HG02884 (cell line): ENCODE measurements at regions not wholly inside any gene's neighbourhood (a gene's known extent, or its start where the extent isn't known, plus 50 kb on each side); places are given as distances from the start of the nearest gene placed in this dataset.
"Not testable (repeated sequence)": the region's sequence is repeated elsewhere in the genome, so short reads cannot be mapped to it uniquely, and the experiment has no call there.

Experiments
- ATAC-seq: cut with Tn5 transposase; IDR thresholded peaks from one replicate; pipeline ENCODE4 v1.9.1; 2021; ENCODE audit warnings: mild to moderate bottlenecking, moderate library complexity; ENCODE audit not compliant: unreplicated experiment

GRCh38 chr6:132199343-132199742 lies 201.9 kb downstream of the MOXD1 start:
- no peak for ATAC-seq

- no peak for ATAC-seq
Observed at GRCh38 chr6:132198896-132199295, 202.4 kb downstream of the MOXD1 start.

DNA sequence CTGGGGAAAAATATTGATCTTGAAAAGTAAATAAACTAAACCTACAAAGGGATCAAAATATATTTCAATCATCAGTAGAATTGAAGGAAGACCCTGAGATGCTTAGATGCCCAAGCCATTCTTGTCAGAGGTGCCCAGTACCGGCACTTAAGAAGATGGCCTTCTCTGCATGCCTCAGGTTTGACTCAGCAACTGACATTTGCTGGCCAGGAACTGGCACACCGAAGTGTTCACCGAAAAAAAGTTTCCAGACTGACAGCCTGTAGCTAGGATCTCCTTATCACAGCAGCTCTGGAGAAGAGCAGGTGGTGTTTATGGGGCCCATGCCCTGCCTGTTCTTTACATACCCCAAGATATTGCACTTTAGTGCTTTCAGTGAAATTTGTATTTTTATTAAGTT lies 203.2 kb downstream of the MOXD1 start:
- no peak for ATAC-seq

GRCh38 chr6:132194529-132194928 lies 206.7 kb downstream of the MOXD1 start:
- ATAC-seq: no peak

DNA sequence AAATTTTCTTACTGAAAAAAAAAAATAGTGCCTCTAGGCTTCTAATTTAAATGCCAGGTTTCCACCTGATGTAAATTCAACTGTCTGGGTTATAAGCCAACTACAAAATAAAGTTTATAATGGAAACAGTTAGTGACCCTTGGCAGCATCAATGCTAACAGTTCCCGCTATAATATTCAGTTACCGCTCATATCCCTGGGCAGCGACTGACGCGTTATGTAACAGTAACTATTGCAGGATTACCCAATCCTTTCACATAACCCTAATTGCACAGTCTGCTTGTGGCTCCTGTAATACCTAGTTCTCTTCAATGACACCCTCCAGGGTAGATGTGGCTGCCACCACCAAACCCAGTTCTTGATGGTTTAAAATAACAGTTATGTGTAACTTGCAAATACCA lies 208.6 kb downstream of the MOXD1 start:
- ATAC-seq: no peak

GRCh38 chr6:132190815-132191175 lies 210.5 kb downstream of the MOXD1 start:
- ATAC-seq: peak; percentile 21

DNA sequence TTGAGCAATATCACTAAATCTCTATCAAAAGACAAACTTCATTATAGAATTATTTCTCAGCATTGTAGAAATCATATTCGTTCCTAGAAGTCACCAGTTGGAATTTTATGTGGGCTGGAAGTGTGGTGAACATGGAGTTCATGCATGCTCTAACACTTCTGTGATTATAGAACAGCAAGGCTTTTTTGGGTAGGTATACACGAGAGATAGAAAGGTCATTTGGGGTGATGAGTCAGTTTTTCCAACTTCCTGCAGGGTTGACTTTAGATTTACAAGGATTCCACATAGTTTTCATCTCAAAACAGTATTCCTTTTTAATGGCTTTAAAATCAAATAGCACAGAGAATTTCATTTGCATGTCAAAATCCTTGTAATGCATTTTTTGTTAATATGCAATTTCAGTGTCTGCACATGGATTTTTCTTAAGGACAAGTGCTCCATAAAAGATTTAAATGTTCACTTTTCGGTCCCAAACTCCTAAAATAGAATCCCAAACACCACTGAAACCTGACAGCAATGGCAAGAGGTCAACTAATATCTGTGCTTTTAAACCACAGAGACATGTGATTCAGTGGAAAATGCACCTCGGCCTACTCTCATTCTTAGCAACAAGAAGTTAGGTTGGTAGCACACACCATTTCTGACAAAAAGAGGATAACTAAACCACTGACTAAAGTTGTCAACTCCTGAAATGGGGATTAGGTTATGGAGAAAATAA lies 211.0 kb downstream of the MOXD1 start:
- peak; percentile 82 for ATAC-seq

GRCh38 chr6:132188556-132189264 lies 212.6 kb downstream of the MOXD1 start:
- ATAC-seq: no peak

DNA sequence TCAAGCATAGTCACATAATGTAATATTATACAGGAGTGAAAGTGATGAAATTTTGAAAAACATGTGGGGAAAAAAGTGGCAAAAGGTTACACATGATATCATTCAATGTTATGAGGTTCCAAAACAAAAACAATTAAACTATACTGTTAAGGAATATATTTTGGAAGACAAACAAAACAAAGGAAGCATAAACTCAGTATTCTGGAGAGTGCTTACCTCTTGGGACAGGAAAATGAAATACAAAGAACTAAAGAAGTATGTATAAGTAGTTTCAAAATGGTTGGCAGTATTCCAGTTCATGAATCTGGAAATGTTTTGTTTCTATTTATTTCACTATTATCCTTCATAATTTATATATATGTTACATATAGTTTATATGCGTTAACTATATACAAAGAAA lies 213.5 kb downstream of the MOXD1 start:
- no peak for ATAC-seq

GRCh38 chr6:132184966-132185365 lies 216.3 kb downstream of the MOXD1 start:
- ATAC-seq: not testable (repeated sequence)

DNA sequence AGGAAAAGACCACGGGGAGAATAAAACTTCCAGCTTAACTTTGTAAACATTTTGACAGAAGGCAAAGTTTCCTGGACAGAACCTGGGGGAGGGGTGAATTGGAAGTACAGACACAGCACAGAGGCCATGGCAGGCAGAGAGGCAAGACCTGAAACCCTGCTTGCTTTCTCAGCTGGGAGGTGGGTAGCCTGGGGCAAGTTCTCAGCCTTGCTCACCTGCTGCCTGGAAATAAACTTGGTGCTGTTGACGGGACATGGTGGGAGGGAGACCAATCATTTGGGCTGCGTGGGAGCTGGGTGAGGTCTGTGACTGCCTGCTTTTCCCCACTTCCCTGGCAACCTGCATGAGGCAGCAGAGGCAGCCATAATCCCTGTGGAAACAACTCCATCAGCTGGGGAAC lies 221.3 kb downstream of the MOXD1 start:
- no peak for ATAC-seq

DNA sequence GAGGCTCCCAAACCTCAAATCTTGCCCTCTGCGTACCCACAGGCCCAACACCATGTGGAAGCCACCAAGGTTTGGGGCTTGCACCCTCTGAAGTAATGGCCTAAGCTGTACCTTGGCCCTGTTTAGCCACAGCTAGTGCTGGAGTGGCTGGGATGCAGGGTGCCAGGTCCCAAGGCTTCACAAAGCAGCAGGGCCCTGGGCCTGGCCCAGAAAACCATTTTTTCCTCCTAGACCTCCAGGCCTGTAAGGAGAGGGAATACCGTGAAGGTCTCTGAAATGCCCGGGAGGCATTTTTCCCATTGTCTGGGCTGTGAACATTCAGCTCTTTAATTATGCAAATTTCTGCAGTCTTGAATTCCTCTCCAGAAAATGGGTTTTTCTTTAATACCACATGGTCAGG lies 223.7 kb upstream of the CCN2 start:
- ATAC-seq: no peak

DNA sequence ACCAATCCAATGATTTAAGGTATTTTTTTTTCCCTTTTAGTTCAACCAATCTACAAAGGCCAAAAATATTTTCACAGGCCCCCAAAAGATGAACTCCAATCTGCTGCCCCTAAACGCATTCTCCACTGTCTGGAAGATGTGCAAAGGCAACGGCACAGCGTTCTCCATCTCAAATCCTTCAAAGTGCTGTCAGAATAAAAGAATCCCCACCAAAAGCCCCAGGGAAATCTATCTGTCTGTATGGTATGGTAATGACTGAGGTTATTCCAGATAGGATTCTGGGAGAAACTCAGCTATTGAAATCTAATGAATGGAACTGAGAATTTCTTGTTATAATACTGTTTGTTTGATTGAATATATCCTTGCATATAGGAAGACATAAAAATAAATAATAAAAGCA lies 217.8 kb upstream of the CCN2 start:
- no peak for ATAC-seq

DNA sequence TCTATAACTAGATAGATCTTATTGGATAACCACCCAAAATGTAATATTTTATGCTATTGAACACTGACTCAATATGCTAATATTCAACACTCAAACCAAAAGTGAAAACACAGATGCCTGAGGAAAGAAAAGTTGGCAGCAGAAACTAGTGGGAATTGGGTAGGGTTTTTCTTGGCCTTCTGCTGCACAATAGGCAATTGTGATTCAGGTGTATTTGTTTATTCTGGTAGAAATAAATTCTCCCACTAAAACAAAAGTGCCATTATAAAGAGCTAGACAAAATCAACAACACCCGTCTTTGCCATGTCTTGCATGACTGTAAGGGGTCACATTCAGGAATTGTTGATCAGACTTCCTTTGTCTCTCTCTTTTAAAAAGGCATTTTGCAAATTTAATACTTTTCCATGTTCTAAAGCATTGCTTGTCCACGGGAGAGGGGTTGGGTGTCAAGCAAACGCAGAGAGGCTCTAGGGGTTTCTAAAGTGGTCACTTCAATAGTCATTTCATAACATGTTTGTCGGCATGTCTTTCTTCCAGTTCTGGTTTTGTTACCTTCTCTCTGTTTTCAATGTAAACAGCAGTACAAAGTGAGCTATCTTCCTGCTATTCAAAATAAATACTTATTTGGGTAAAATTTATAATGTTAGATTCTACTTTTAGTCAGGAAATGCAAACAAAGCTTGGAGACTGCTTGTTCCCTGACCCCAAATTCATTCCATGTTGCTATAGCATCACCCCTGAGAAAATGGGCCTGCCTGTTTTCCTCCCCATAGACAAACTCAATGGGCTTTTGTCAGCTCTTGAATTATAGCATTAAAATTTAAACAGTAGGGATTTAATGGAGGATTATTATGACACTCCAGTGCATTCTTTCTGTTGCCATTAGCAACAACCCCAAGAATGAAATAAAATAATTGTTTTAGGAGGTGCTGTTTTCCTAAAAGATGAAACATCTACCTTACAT lies 217.0 kb upstream of the CCN2 start:
- ATAC-seq: no peak

DNA sequence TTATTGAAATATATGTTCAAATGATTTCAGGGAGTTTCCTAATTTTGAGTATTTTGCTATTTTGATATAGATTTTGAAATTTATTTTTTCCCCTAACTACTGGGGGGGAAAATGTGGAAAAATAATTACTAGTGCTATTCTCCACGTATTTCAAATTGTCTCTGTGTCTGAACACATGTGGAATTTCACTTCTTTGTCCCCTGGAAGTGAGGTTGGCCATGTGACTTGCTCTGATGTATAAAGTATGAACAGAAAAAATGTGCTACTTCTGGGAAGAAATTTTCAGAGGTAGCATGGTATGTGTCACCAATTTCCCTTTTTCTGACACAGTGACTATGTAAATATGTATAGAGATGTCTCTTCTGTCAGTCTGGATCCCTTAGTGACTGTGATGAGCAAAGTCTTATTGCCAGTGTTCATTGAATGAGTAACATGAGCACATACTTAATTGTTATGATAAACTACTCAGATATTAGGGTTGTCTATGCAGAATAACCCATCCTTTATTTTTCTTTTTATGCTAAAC lies 215.4 kb upstream of the CCN2 start:
- no peak for ATAC-seq

- no peak for ATAC-seq
Observed at GRCh38 chr6:132165677-132166076, 214.5 kb upstream of the CCN2 start.

DNA sequence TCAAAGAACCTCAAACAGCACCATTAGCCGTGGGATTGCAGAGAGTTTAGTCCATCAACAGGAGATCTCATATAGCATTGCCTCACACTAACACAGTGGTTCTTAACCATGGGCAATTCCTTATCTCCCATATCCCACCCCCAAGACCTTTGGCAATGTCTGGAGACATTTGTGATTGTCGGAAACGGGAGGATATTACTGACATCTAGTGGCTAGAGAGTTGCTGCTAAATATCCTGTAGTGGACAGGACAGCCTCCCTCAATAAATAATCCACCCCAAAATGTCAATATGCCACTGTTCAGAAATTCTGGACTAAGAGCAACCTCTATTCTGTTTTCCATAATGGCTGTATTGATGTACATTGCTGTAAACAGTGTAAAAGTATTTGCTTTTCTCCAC lies 210.1 kb upstream of the CCN2 start:
- no peak for ATAC-seq

- ATAC-seq: no peak
Observed at GRCh38 chr6:132153221-132153898, 202.2 kb upstream of the CCN2 start.

DNA sequence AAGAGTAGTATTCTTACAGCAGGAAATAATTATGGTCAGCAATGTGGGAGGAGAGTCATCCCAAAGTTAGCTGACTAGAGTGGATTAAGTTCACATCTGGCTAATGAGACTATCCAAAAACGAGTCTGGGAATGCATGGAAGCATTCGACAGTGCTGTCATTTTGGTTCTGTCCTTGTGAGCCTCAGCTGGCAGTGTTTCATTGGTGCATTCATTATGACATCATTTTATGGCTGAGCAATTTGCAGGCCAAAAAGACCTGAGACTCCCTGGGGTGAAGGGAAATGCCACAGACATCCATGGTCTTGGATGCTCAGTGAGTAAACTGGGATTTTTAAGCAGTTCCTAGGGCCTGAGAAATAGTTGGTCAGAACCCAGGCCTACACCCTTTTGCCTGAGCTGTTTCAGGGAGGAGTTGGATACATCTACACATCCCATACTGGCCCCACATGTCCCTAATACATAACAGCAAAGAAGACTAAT lies 196.4 kb upstream of the CCN2 start:
- ATAC-seq: no peak

DNA sequence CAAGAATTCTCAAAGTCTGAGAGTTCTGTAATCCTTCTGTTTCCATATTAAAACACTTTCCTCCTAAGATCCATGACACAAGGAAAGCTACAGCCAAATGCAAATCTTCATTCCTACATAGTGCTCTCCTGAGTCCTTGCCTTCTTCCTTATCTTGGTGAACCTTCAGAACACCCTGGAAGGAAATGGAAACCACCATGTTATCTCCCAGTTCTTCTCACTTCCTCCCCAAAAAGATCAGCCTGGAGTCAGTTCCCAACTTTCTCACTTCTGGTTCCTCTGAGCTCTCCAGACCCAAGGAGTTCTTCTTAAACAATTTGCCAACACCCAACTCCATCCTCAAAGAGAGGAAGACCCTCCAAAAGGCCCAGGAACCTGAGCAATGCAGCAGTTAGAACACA lies 193.3 kb upstream of the CCN2 start:
- ATAC-seq: no peak

DNA sequence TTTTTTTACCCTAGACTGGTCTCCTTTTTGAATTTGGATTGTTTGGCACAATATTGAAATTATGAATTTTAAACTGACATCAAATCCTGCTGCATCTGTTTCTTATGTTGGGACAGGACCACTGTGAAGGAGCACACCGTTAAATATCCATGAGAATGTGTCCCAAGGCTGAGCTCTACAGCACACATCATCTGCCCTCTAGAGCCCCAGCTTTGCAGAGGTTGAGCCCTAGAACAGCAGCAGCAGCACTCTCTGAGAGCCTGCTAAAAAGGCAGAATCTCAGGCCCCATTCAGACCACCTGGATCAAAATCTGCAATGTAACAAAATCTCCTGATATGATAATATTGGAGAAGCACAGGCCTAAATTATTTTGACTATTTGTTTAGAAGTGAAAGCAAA lies 192.1 kb upstream of the CCN2 start:
- no peak for ATAC-seq
